ENCODE measurements at regions not wholly inside any gene's neighbourhood (a gene's known extent, or its start where the extent isn't known, plus 50 kb on each side); places are given as distances from the start of the nearest gene placed in this dataset.

- Histone ChIP-seq H3K9ac (no peak overlapping the region), H2AFZ (replicated peaks) (no peak overlapping the region), H3K9me3 (ENCODE audit: low read depth) (no peaks in the 10 kb centered on the region), H3K36me3 (no peaks in the 10 kb centered on the region), H3K27me3 (no peaks in the 10 kb centered on the region), H3F3A (ENCODE audit: low read depth) (no peaks in the 10 kb centered on the region), H3K4me1 (no peaks in the 10 kb centered on the region), H3K27ac (no peak overlapping the region), H3K4me3 (no peak overlapping the region), H4K20me1 (ENCODE audit: low read depth) (no peaks in the 10 kb centered on the region), H3K4me2 (no peak overlapping the region), H3K79me2 (ENCODE audit: low read depth) (no peaks in the 10 kb centered on the region)
- H3K4me3 Mint-ChIP-seq: no peak overlapping the region
- no peak for TF ChIP-seq EZH2phosphoT487 (IDR thresholded peaks at IDR 0.05)
- no peak for TF ChIP-seq EZH2 (IDR thresholded peaks at IDR 0.05)
- TF ChIP-seq, protein P1, sequence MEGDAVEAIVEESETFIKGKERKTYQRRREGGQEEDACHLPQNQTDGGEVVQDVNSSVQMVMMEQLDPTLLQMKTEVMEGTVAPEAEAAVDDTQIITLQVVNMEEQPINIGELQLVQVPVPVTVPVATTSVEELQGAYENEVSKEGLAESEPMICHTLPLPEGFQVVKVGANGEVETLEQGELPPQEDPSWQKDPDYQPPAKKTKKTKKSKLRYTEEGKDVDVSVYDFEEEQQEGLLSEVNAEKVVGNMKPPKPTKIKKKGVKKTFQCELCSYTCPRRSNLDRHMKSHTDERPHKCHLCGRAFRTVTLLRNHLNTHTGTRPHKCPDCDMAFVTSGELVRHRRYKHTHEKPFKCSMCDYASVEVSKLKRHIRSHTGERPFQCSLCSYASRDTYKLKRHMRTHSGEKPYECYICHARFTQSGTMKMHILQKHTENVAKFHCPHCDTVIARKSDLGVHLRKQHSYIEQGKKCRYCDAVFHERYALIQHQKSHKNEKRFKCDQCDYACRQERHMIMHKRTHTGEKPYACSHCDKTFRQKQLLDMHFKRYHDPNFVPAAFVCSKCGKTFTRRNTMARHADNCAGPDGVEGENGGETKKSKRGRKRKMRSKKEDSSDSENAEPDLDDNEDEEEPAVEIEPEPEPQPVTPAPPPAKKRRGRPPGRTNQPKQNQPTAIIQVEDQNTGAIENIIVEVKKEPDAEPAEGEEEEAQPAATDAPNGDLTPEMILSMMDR (IDR thresholded peaks at IDR 0.05): no peak
- no peaks in the 10 kb centered on the region for H3K4me1 Mint-ChIP-seq
- H3K9me3 Mint-ChIP-seq: no peaks in the 10 kb centered on the region
- no peaks in the 10 kb centered on the region for H3K27me3 Mint-ChIP-seq (ENCODE audit: insufficient read depth, low read depth)
- H3K27ac Mint-ChIP-seq: no peak overlapping the region
- no peak for DNase-seq (ENCODE audit: low spot score)
- H3K36me3 Mint-ChIP-seq: no peaks in the 10 kb centered on the region
These were observed 64.6 kb upstream of the KCNMA1 start for GRCh38 chr10:77702166-77702565.

- H3K36me3 Mint-ChIP-seq: no peaks in the 10 kb centered on the region
- no peak overlapping the region for H3K4me2 ChIP-seq
- H3K9ac ChIP-seq: no peak overlapping the region
- H3K4me1 Mint-ChIP-seq: no peaks in the 10 kb centered on the region
- no peak overlapping the region for H2AFZ ChIP-seq (replicated peaks)
- H4K20me1 ChIP-seq (ENCODE audit: low read depth): no peaks in the 10 kb centered on the region
- no peaks in the 10 kb centered on the region for H3K4me1 ChIP-seq
- H3F3A ChIP-seq (ENCODE audit: low read depth): no peaks in the 10 kb centered on the region
- no peaks in the 10 kb centered on the region for H3K36me3 ChIP-seq
- no peaks in the 10 kb centered on the region for H3K79me2 ChIP-seq (ENCODE audit: low read depth)
- no peak for DNase-seq (ENCODE audit: low spot score)
- no peak overlapping the region for H3K27ac Mint-ChIP-seq
- TF ChIP-seq, protein P1 (IDR thresholded peaks at IDR 0.05): no peak
- TF ChIP-seq EZH2phosphoT487 (IDR thresholded peaks at IDR 0.05) (no peak), EZH2 (IDR thresholded peaks at IDR 0.05) (no peak)
- no peaks in the 10 kb centered on the region for H3K27me3 ChIP-seq
- no peak overlapping the region for H3K4me3 ChIP-seq
- no peak overlapping the region for H3K27ac ChIP-seq
- no peaks in the 10 kb centered on the region for H3K27me3 Mint-ChIP-seq (ENCODE audit: insufficient read depth, low read depth)
- no peaks in the 10 kb centered on the region for H3K9me3 ChIP-seq (ENCODE audit: low read depth)
- H3K4me3 Mint-ChIP-seq: no peak overlapping the region
- H3K9me3 Mint-ChIP-seq: no peaks in the 10 kb centered on the region
These were observed 62.5 kb upstream of the KCNMA1 start for GRCh38 chr10:77700086-77700485.

DNA sequence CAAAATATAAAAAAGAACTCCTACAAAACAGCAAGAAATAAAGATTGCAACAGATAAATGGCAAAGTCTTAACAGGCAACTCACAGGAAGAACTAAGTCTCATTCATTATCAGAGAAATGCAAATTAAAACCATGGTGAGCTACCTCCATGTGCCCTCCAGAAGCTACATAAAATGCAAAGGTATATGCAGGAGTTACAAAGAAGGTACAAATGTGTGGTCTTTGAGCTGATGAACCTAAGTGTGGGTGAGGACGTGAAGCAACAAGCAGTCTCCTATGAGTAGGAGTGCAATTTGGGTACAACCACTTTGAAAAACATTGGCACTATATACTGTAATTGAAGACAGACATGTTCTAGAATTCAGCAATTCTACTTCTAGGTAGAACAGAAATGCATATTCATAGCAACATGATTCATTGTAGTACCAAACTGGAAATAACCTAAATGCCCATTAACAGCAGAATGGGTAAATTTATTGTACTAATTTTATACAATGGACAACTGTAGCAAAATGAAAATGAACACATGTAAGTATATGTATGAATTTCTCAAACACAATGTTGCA, 61.6 kb upstream of the KCNMA1 start:
- H3K27ac ChIP-seq: no peak overlapping the region
- Mint-ChIP-seq H3K27me3 (ENCODE audit: insufficient read depth, low read depth) (no peaks in the 10 kb centered on the region), H3K27ac (no peak overlapping the region), H3K9me3 (no peaks in the 10 kb centered on the region), H3K36me3 (no peaks in the 10 kb centered on the region), H3K4me1 (no peaks in the 10 kb centered on the region), H3K4me3 (no peak overlapping the region)
- H3F3A ChIP-seq (ENCODE audit: low read depth): no peaks in the 10 kb centered on the region
- H3K4me2 ChIP-seq: no peak overlapping the region
- H2AFZ ChIP-seq (replicated peaks): no peak overlapping the region
- H3K27me3 ChIP-seq: no peaks in the 10 kb centered on the region
- H3K9me3 ChIP-seq (ENCODE audit: low read depth): no peaks in the 10 kb centered on the region
- H3K9ac ChIP-seq: no peak overlapping the region
- no peaks in the 10 kb centered on the region for H3K36me3 ChIP-seq
- TF ChIP-seq, protein P1 (IDR thresholded peaks at IDR 0.05): no peak
- TF ChIP-seq EZH2phosphoT487 (IDR thresholded peaks at IDR 0.05): no peak
- TF ChIP-seq EZH2 (IDR thresholded peaks at IDR 0.05): no peak
- H3K4me3 ChIP-seq: no peak overlapping the region
- H3K79me2 ChIP-seq (ENCODE audit: low read depth): no peaks in the 10 kb centered on the region
- H3K4me1 ChIP-seq: no peaks in the 10 kb centered on the region
- no peak for DNase-seq (ENCODE audit: low spot score)
- no peaks in the 10 kb centered on the region for H4K20me1 ChIP-seq (ENCODE audit: low read depth)

Data from neural progenitor cell (in vitro differentiated cells).